Transverse colon (tissue), 4 donors: ENCODE measurements at regions not wholly inside any gene's neighbourhood (a gene's known extent, or its start where the extent isn't known, plus 50 kb on each side); places are given as distances from the start of the nearest gene placed in this dataset.

Experiments used
- DNase-seq: peaks from one replicate; pipeline ENCODE4 v3.0.0-alpha.2; 2019
- H3K27ac ChIP-seq, 4 donors: fragments of 200-600 bp; sonication (generic); 2 replicates each; pipeline ENCODE4 v1.5.1; 2016 to 2018; ENCODE audit warnings: inconsistent platforms in 4 of 4
- H3K27me3 ChIP-seq: fragments of 200-600 bp; sonication (generic); 2 replicates; pipeline ENCODE4 v1.5.1; 2017; ENCODE audit warnings: inconsistent platforms
- H3K36me3 ChIP-seq, 4 donors: fragments of 200-600 bp; sonication (generic); 2 replicates each; pipeline ENCODE4 v1.5.1; 2017 to 2019; ENCODE audit warnings: inconsistent platforms in 4 of 4
- H3K4me1 ChIP-seq, 4 donors: fragments of 200-600 bp; sonication (generic); 2 replicates each; pipeline ENCODE4 v1.5.1; 2017 to 2020; ENCODE audit warnings: inconsistent platforms in 4 of 4
- H3K4me3 ChIP-seq, 4 donors: fragments of 200-600 bp; sonication (generic); 1 replicate in 1 of 4; 2 replicates in 3 of 4; pipeline versions ENCODE4 v1.5.1 to v1.6.1; 2017 to 2019; ENCODE audit warnings: inconsistent platforms in 4 of 4
- H3K9me3 ChIP-seq, 2 donors: fragments of 200-600 bp; sonication (generic); 2 replicates each; pipeline ENCODE4 v1.5.1; 2017 to 2019; ENCODE audit warnings: inconsistent platforms in 2 of 2
- CTCF ChIP-seq, 5 experiments: fragments of 200-600 bp in 3 of 5; fragments of 450-650 bp in 2 of 5; sonication (generic) in 3 of 5; IDR thresholded peaks; 1 replicate in 2 of 5; 2 replicates in 3 of 5; pipeline ENCODE4 v1.5.1; 2016 to 2017; ENCODE audit warnings: antibody characterized with exemption in 5 of 5, inconsistent platforms in 3 of 5, mild to moderate bottlenecking in 2 of 5, moderate library complexity in 1 of 5
- EP300 ChIP-seq: sonication (generic); formaldehyde crosslinking; IDR thresholded peaks from one replicate; pipeline ENCODE4 v1.6.1; 2017; ENCODE audit warnings: antibody characterized with exemption, low read depth
- POLR2A ChIP-seq: fragments of 450-650 bp; IDR thresholded peaks from one replicate; pipeline ENCODE4 v1.6.1; 2016; ENCODE audit warnings: antibody characterized with exemption, mild to moderate bottlenecking, moderate library complexity
- POLR2AphosphoS5 ChIP-seq, 3 donors: sonication (generic); formaldehyde crosslinking; IDR thresholded peaks; one replicate each; pipeline ENCODE4 v1.6.1; 2016; ENCODE audit warnings: antibody characterized with exemption in 3 of 3
- WGBS, 2 donors: methylation state at CpG; one replicate each; pipeline ENCODE4 v1.1.5; 2018; ENCODE audit warnings: low coverage in 1 of 2; 5-methylcytosine and 5-hydroxymethylcytosine counted together
- in situ Hi-C, 4 donors: fragments of 200-750 bp; cut with MboI; loops; one replicate each; pipeline versions ENCODE4 v1.15.0 to v1.15.1; 2017; ENCODE audit warnings: low sequenced_read_pairs in 3 of 4, low pct_ligation_motif_present in 1 of 4, low pct_unique_long_range_greater_than_20kb in 1 of 4
- intact Hi-C: fragments of 100-400 bp; cut with DNase I; formaldehyde crosslinking; loops from one replicate; pipeline ENCODE4 v1.15.1; 2023; ENCODE audit warnings: low total_unique reads

- no peaks in the 10 kb centered on the region for H3K4me1 ChIP-seq
- no peak for DNase-seq
- intact Hi-C loops (no loop called here), in situ Hi-C loops (no loop called here)
- TF ChIP-seq POLR2AphosphoS5 (IDR thresholded peaks at IDR 0.05) (no peak), EP300 (no peak), CTCF (IDR thresholded peaks at IDR 0.05) (no peak), POLR2A (no peak)
- H3K36me3 ChIP-seq, result no peaks in the 10 kb centered on the region
- no peaks in the 10 kb centered on the region for H3K9me3 ChIP-seq
- H3K27me3 ChIP-seq, result no peaks in the 10 kb centered on the region
- no peak overlapping the region for H3K4me3 ChIP-seq
- WGBS, 2 donors, result 73 to 74% methylated on average over 4 to 5 of the region's 5 CpGs
- H3K27ac ChIP-seq, result no peak overlapping the region
Observed at GRCh38 chr5:18920966-18921365, 1067.0 kb downstream of the CDH18 start.

- Histone ChIP-seq H3K27me3 (no peaks in the 10 kb centered on the region), H3K36me3 (no peaks in the 10 kb centered on the region), H3K27ac (no peak overlapping the region), H3K4me1 (no peaks in the 10 kb centered on the region), H3K9me3 (no peaks in the 10 kb centered on the region), H3K4me3 (no peak overlapping the region)
- in situ Hi-C loops, result no loop called here
- TF ChIP-seq POLR2AphosphoS5 (IDR thresholded peaks at IDR 0.05) (no peak), CTCF (IDR thresholded peaks at IDR 0.05) (no peak), EP300 (no peak), POLR2A (no peak)
- 57 to 67% methylated on average over 2 of the region's 2 CpGs for WGBS, 2 donors
- intact Hi-C loops, result no loop called here
- DNase-seq, result no peak
Observed at GRCh38 chr5:18932081-18932480, 1055.9 kb downstream of the CDH18 start.

GRCh38 chr5:18944771-18945170 is 1043.2 kb downstream of the CDH18 start:
- Histone ChIP-seq H3K4me1 (no peaks in the 10 kb centered on the region), H3K36me3 (no peaks in the 10 kb centered on the region), H3K27me3 (no peaks in the 10 kb centered on the region), H3K4me3 (no peak overlapping the region), H3K9me3 (no peaks in the 10 kb centered on the region), H3K27ac (no peak overlapping the region)
- intact Hi-C loops (no loop called here), in situ Hi-C loops (no loop called here)
- TF ChIP-seq EP300 (no peak), POLR2A (no peak), CTCF (IDR thresholded peaks at IDR 0.05) (no peak), POLR2AphosphoS5 (IDR thresholded peaks at IDR 0.05) (no peak)
- 65 to 72% methylated on average over 5 of the region's 5 CpGs for WGBS, 2 donors
- no peak for DNase-seq

GRCh38 chr5:18954239-18954638 is 1033.8 kb downstream of the CDH18 start:
- Histone ChIP-seq H3K27ac (no peak overlapping the region), H3K36me3 (no peaks in the 10 kb centered on the region), H3K27me3 (no peaks in the 10 kb centered on the region), H3K9me3 (no peaks in the 10 kb centered on the region), H3K4me1 (no peaks in the 10 kb centered on the region), H3K4me3 (no peak overlapping the region)
- 50 to 72% methylated on average over 2 of the region's 2 CpGs for WGBS, 2 donors
- no peak for TF ChIP-seq EP300
- no peak for TF ChIP-seq POLR2A
- no peak for TF ChIP-seq POLR2AphosphoS5 (IDR thresholded peaks at IDR 0.05)
- no peak for TF ChIP-seq CTCF (IDR thresholded peaks at IDR 0.05)
- intact Hi-C loops, result no loop called here
- in situ Hi-C loops, result no loop called here
- no peak for DNase-seq
